HPDE6-E6E7 (cell line): ENCODE measurements at regions not wholly inside any gene's neighbourhood (a gene's known extent, or its start where the extent isn't known, plus 50 kb on each side); places are given as distances from the start of the nearest gene placed in this dataset.
"Not testable (repeated sequence)": the region's sequence is repeated elsewhere in the genome, so short reads cannot be mapped to it uniquely, and the experiment has no call there.

Source experiments
- DNase-seq: peaks from one replicate; pipeline ENCODE4 v3.0.0; 2011; ENCODE audit warnings: missing footprints; ENCODE audit errors: extremely low spot score

GRCh38 chr15:62365795-62366442 is 200.8 kb upstream of the C2CD4B start:
- no peak for DNase-seq

GRCh38 chr15:62369454-62369853 is 204.4 kb upstream of the C2CD4B start:
- no peak for DNase-seq

- DNase-seq = not testable (repeated sequence)
Observed at GRCh38 chr15:62371683-62372082, 206.6 kb upstream of the C2CD4B start.

GRCh38 chr15:62377736-62378480 is 212.8 kb upstream of the C2CD4B start:
- no peak for DNase-seq

GRCh38 chr15:62378772-62379498 is 213.8 kb upstream of the C2CD4B start:
- no peak for DNase-seq

- DNase-seq = no peak
Observed at GRCh38 chr15:62380011-62380410, 214.9 kb upstream of the C2CD4B start.

- DNase-seq = no peak
Observed at GRCh38 chr15:62382046-62382445, 217.0 kb upstream of the C2CD4B start.

- peak; percentile 67 for DNase-seq
Observed at GRCh38 chr15:62389885-62390790, 225.1 kb upstream of the C2CD4B start, which contains the start of gene TLN2. TLN2 (plus strand) TSS chr15:62390550.

- no peak for DNase-seq
Observed at GRCh38 chr15:62390791-62391640, 225.9 kb upstream of the C2CD4B start.

GRCh38 chr15:62391641-62392262 is 226.7 kb upstream of the C2CD4B start:
- peak; percentile 31 for DNase-seq

GRCh38 chr15:62392376-62392775 is 227.3 kb upstream of the C2CD4B start:
- no peak for DNase-seq

- DNase-seq = no peak
Observed at GRCh38 chr15:62393196-62393595, 228.1 kb upstream of the C2CD4B start.

- no peak for DNase-seq
Observed at GRCh38 chr15:62394079-62394478, 229.0 kb upstream of the C2CD4B start.

GRCh38 chr15:62400778-62401177 is 235.7 kb upstream of the C2CD4B start:
- DNase-seq = no peak

GRCh38 chr15:62402687-62403086 is 237.6 kb upstream of the C2CD4B start:
- no peak for DNase-seq

GRCh38 chr15:62403164-62403809 is 238.2 kb upstream of the C2CD4B start:
- DNase-seq = peak; percentile 47

- DNase-seq = no peak
Observed at GRCh38 chr15:62404194-62404985, 239.3 kb upstream of the C2CD4B start.

- no peak for DNase-seq
Observed at GRCh38 chr15:62406305-62406891, 241.3 kb upstream of the C2CD4B start.
